SK-N-MC (cell line): ENCODE measurements at regions not wholly inside any gene's neighbourhood (a gene's known extent, or its start where the extent isn't known, plus 50 kb on each side); places are given as distances from the start of the nearest gene placed in this dataset.

Experiments used
- EZH2 ChIP-seq: fragments of 200-600 bp; sonication (generic); IDR thresholded peaks from one replicate; pipeline ENCODE4 v1.6.1; 2017; ENCODE audit warnings: antibody characterized with exemption
- POLR2AphosphoS5 ChIP-seq: IDR thresholded peaks from 2 replicates; pipeline ENCODE4 v1.6.1; 2012; ENCODE audit warnings: mild to moderate bottlenecking, low read depth, low read length, borderline replicate concordance

DNA sequence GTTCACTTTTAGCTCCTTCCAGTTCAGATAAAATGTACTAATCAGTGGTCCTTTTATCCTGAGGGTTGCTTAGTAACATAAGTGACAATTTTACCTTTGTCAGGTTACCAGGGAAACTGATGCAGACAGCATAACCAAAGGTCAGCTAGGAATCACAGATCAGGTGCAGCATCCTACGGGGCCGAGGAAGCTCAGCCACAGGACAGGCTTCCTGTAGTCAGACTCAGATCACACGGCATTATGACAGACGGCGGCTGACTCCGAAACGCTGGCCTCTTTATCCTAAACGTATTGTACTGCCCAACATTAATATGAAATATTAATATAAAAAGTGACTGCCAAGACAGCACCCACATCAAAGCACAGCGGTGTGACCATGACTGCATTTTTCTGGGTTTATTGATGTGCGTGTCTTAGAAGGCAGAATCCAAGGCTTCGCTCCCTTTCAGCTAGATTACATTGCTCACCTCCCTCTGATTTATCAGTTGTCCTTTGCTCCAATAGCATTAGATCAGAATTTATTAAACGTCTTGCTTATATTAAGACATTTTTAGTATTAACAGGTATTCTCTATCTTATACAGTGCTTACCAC, 444.5 kb downstream of the CMPK2 start:
- TF ChIP-seq EZH2 (no peak), POLR2AphosphoS5 (no peak)
